Astrocyte of the cerebellum (primary cell): ENCODE measurements at regions not wholly inside any gene's neighbourhood (a gene's known extent, or its start where the extent isn't known, plus 50 kb on each side); places are given as distances from the start of the nearest gene placed in this dataset.

Experiments used
- DNase-seq: peaks from one replicate; pipeline ENCODE4 v3.0.0-alpha.2; 2011; ENCODE audit warnings: low read depth
- H3K4me3 ChIP-seq: 2 replicates; pipeline ENCODE4 v1.5.1; 2011; ENCODE audit warnings: mild to moderate bottlenecking, low read depth, low read length, moderate library complexity
- CTCF ChIP-seq: IDR thresholded peaks from 2 replicates; pipeline ENCODE4 v1.5.1; 2012; ENCODE audit warnings: low read length, low read depth, moderate library complexity, mild to moderate bottlenecking; ENCODE audit errors: missing control alignments
- in situ Hi-C: cut with HindIII; loops from 2 replicates; pipeline ENCODE4 v1.10.0; 2017; ENCODE audit warnings: low sequenced_read_pairs

- DNase-seq: peak; percentile 61
- no peak overlapping the region for H3K4me3 ChIP-seq
- in situ Hi-C loops: no loop called here
- no peak for TF ChIP-seq CTCF
Observed at GRCh38 chr2:54388076-54388475, 68.1 kb upstream of the SPTBN1 start.

- H3K4me3 ChIP-seq: no peak overlapping the region
- in situ Hi-C loops: no loop called here
- no peak for TF ChIP-seq CTCF
- no peak for DNase-seq
Observed at GRCh38 chr2:54392555-54393324, 63.4 kb upstream of the SPTBN1 start.

GRCh38 chr2:54394392-54394791 lies 61.7 kb upstream of the SPTBN1 start:
- DNase-seq: no peak
- H3K4me3 ChIP-seq: no peak overlapping the region
- in situ Hi-C loops: no loop called here
- no peak for TF ChIP-seq CTCF

GRCh38 chr2:54396107-54396506 lies 60.0 kb upstream of the SPTBN1 start:
- no peak for TF ChIP-seq CTCF
- in situ Hi-C loops: no loop called here
- no peak for DNase-seq
- no peak overlapping the region for H3K4me3 ChIP-seq

GRCh38 chr2:54396798-54397197 lies 59.3 kb upstream of the SPTBN1 start:
- in situ Hi-C loops: no loop called here
- no peak for DNase-seq
- no peak overlapping the region for H3K4me3 ChIP-seq
- no peak for TF ChIP-seq CTCF

- in situ Hi-C loops: no loop called here
- no peak overlapping the region for H3K4me3 ChIP-seq
- no peak for DNase-seq
- TF ChIP-seq CTCF: no peak
Observed at GRCh38 chr2:54397426-54397825, 58.7 kb upstream of the SPTBN1 start.

- in situ Hi-C loops: no loop called here
- no peak for TF ChIP-seq CTCF
- DNase-seq: no peak
- H3K4me3 ChIP-seq: no peak overlapping the region
Observed at GRCh38 chr2:54401554-54401953, 54.6 kb upstream of the SPTBN1 start.
